Muscle of back (tissue), 3 donors: ENCODE measurements at regions not wholly inside any gene's neighbourhood (a gene's known extent, or its start where the extent isn't known, plus 50 kb on each side); places are given as distances from the start of the nearest gene placed in this dataset.

Experiments used
- DNase-seq, 3 donors: peaks; one replicate each; pipeline versions ENCODE4 v3.0.0 to v3.0.0-alpha.2; 2013

GRCh38 chr2:43022896-43023295 is 203.5 kb downstream of the ZFP36L2 start:
- DNase-seq = no peak

GRCh38 chr2:43021791-43022509 is 204.5 kb downstream of the ZFP36L2 start:
- DNase-seq = no peak

GRCh38 chr2:43020990-43021669 is 205.3 kb downstream of the ZFP36L2 start:
- DNase-seq = no peak

- no peak for DNase-seq
These were observed 206.1 kb downstream of the ZFP36L2 start for GRCh38 chr2:43020296-43020695.

GRCh38 chr2:43019536-43020183 is 206.7 kb downstream of the ZFP36L2 start:
- DNase-seq = no peak

GRCh38 chr2:43019025-43019367 is 207.4 kb downstream of the ZFP36L2 start:
- DNase-seq = no peak

GRCh38 chr2:43018179-43019024 is 208.0 kb downstream of the ZFP36L2 start:
- DNase-seq = peak in 1 of 3 donors; percentile 70

- DNase-seq = no peak
These were observed 212.5 kb downstream of the ZFP36L2 start for GRCh38 chr2:43013821-43014345.

- DNase-seq = no peak
These were observed 213.4 kb downstream of the ZFP36L2 start for GRCh38 chr2:43012966-43013365.

- DNase-seq = no peak
These were observed 215.3 kb downstream of the ZFP36L2 start for GRCh38 chr2:43011158-43011491.

GRCh38 chr2:43010438-43011157 is 215.8 kb downstream of the ZFP36L2 start:
- DNase-seq = no peak

GRCh38 chr2:43009448-43009847 is 217.0 kb downstream of the ZFP36L2 start:
- no peak for DNase-seq

- no peak for DNase-seq
These were observed 216.0 kb upstream of the HAAO start for GRCh38 chr2:43008388-43008787.

GRCh38 chr2:43007901-43008300 is 215.5 kb upstream of the HAAO start:
- no peak for DNase-seq

- DNase-seq = no peak
These were observed 214.6 kb upstream of the HAAO start for GRCh38 chr2:43006834-43007543.

GRCh38 chr2:43005975-43006833 is 213.8 kb upstream of the HAAO start:
- no peak for DNase-seq

- DNase-seq = no peak
These were observed 213.0 kb upstream of the HAAO start for GRCh38 chr2:43005245-43005974.

GRCh38 chr2:43004879-43005244 is 212.5 kb upstream of the HAAO start:
- no peak for DNase-seq
